Sigmoid colon (tissue), 4 donors: ENCODE measurements at regions not wholly inside any gene's neighbourhood (a gene's known extent, or its start where the extent isn't known, plus 50 kb on each side); places are given as distances from the start of the nearest gene placed in this dataset.

Experiments used
- CTCF ChIP-seq, 4 experiments: fragments of 450-650 bp in 3 of 4; fragments of 200-600 bp in 1 of 4; IDR thresholded peaks; one replicate each; pipeline ENCODE4 v1.5.1; 2016 to 2019; ENCODE audit warnings: antibody characterized with exemption in 4 of 4, mild to moderate bottlenecking in 3 of 4, moderate library complexity in 2 of 4
- EP300 ChIP-seq, 4 donors: sonication (generic); formaldehyde crosslinking; IDR thresholded peaks; one replicate each; pipeline ENCODE4 v1.6.1; 2017; ENCODE audit warnings: antibody characterized with exemption in 4 of 4
- POLR2A ChIP-seq, 2 donors: fragments of 450-650 bp; IDR thresholded peaks; one replicate each; pipeline ENCODE4 v1.6.1; 2016; ENCODE audit warnings: antibody characterized with exemption in 2 of 2, mild to moderate bottlenecking in 2 of 2, moderate library complexity in 2 of 2

DNA sequence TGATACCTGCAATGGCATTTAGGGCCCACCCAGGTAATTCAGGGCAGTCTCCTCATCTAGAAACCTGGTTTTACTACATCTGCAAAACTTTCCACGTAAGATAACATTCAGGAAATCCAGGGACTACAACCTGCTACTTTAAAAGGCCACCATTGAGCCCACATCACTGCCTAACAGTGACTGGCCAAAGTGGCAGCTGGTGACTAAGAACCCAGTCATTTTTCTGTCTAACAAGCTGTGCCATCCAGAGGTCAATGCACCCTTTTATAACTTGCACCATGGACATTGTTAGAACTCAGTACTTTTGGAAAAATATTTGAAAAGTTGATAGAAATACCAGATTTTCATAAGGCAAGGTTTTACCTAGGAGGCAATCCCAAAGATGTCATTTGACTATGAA, 492.4 kb downstream of the OTOL1 start:
- TF ChIP-seq POLR2A (IDR thresholded peaks at IDR 0.05) (no peak), CTCF (IDR thresholded peaks at IDR 0.05) (no peak), EP300 (IDR thresholded peaks at IDR 0.05) (no peak)
